ENCODE measurements at regions not wholly inside any gene's neighbourhood (a gene's known extent, or its start where the extent isn't known, plus 50 kb on each side); places are given as distances from the start of the nearest gene placed in this dataset.

DNA sequence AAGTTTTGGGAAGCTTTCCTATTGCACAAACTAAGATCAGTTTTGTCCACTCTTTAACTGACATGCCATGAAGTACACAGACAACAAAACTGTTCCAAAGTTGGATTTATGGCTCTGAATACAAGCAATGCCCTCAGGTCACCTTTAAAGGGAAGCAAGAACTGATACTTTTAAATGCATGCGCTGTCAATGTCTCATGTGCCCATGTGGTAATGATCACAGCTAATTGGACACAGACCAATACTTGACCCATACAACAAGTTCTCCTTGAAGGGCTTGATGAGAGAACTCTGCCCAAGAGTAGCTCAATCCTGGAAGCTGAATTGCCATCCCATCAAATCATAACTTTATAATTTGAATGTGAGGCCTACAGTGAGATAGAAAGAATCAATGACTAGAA lies 624.9 kb downstream of the ETS1 start:
- TF ChIP-seq CTCF (IDR thresholded peaks at IDR 0.05) (no peak), POLR2A (IDR thresholded peaks at IDR 0.05) (no peak)

All from body of pancreas (tissue), 4 donors.